ENCODE measurements at regions not wholly inside any gene's neighbourhood (a gene's known extent, or its start where the extent isn't known, plus 50 kb on each side); places are given as distances from the start of the nearest gene placed in this dataset.

GRCh38 chr21:15401331-15401730 is 328.5 kb upstream of the USP25 start:
- no peak for ATAC-seq (ENCODE audit: low read depth)
- no TSS peak for BruUV-seq (replicated peaks)
- 20% methylated on average over 1 of the region's 4 CpGs; no CpG with 5 or more reads in 1 of the 2 experiments for WGBS, 2 experiments (ENCODE audit: extremely low coverage in 2 of 2, insufficient read length in 1 of 2)
- Histone ChIP-seq H3K4me3 (ENCODE audit: insufficient read depth, low read depth, low read length) (no peak overlapping the region), H3K27ac (ENCODE audit: insufficient read depth, low read length) (no peak overlapping the region), H3K14ac (replicated peaks; ENCODE audit: low read depth, low read length) (no peak overlapping the region), H3K18ac (ENCODE audit: low read depth, low read length) (no peak overlapping the region), H3K4me1 (ENCODE audit: control insufficient read depth, insufficient read depth, low read length) (no peaks in the 10 kb centered on the region), H3K4me2 (ENCODE audit: low read depth, low read length) (no peak overlapping the region), H3K23ac (ENCODE audit: low read depth, low read length) (no peak overlapping the region), H2AK5ac (ENCODE audit: low read depth, low read length) (no peak overlapping the region), H2AK9ac (replicated peaks; ENCODE audit: low read depth, low read length, poor library complexity) (no peak overlapping the region), H4K20me1 (ENCODE audit: insufficient read depth, low read length) (no peaks in the 10 kb centered on the region), H3K4ac (ENCODE audit: low read depth, low read length) (no peak overlapping the region), H3K9me1 (ENCODE audit: insufficient read depth, low read length) (no peaks in the 10 kb centered on the region), H3K36me3 (ENCODE audit: control insufficient read depth, insufficient read depth, low read length) (no peaks in the 10 kb centered on the region), H3K9me3 (ENCODE audit: control insufficient read depth, insufficient read depth, low read length) (no peaks in the 10 kb centered on the region), H4K91ac (ENCODE audit: insufficient read depth, low read depth, low read length) (no peak overlapping the region), H2AFZ (replicated peaks; ENCODE audit: low read length, poor library complexity) (no peak overlapping the region), H4K8ac (ENCODE audit: low read depth in 2 of 2, low read length in 2 of 2) (no peak overlapping the region), H3K79me1 (ENCODE audit: low read depth in 1 of 2, low read length in 2 of 2) (no peaks in the 10 kb centered on the region), H2BK20ac (ENCODE audit: low read depth, low read length) (no peak overlapping the region), H2BK120ac (ENCODE audit: low read depth, low read length) (no peak overlapping the region), H3K56ac (ENCODE audit: extremely low read depth, insufficient read depth, low read length) (no peak overlapping the region), H3K27me3 (ENCODE audit: control insufficient read depth, insufficient read depth, low read length) (no peaks in the 10 kb centered on the region), H4K5ac (ENCODE audit: low read depth, low read length) (no peak overlapping the region), H2BK5ac (ENCODE audit: low read depth, low read length, poor library complexity, severe bottlenecking) (no peak overlapping the region), H2BK15ac (ENCODE audit: low read depth, low read length) (no peak overlapping the region), H3K9ac (ENCODE audit: low read depth, low read length) (no peak overlapping the region)
- DNase-seq, result no peak
- dilution Hi-C loops (cut with HindIII; ENCODE audit: low sequenced_read_pairs, unreplicated experiment), result no loop called here
- CTCF ChIA-PET, result no interaction called here
- TF ChIP-seq MAFK (IDR thresholded peaks at IDR 0.05; ENCODE audit: low read depth, low read length) (no peak), MAZ (IDR thresholded peaks at IDR 0.05; ENCODE audit: borderline replicate concordance, low read depth, low read length) (no peak), CHD1 (IDR thresholded peaks at IDR 0.05; ENCODE audit: low read depth, low read length) (no peak), BHLHE40 (IDR thresholded peaks at IDR 0.05; ENCODE audit: low read depth, low read length) (no peak), USF2 (IDR thresholded peaks at IDR 0.05; ENCODE audit: low read depth, low read length) (no peak), NFE2L2 (IDR thresholded peaks at IDR 0.05; ENCODE audit: low read depth, low read length) (no peak)
- in situ Hi-C loops (cut with MboI; ENCODE audit: low sequenced_read_pairs), result no loop called here
- POLR2A ChIA-PET (ENCODE audit: unreplicated experiment), result no interaction called here
- intact Hi-C loops (cut with micrococcal nuclease), result no loop called here

Data from IMR-90 (cell line).